Liver (tissue), 8 donors: ENCODE measurements at regions not wholly inside any gene's neighbourhood (a gene's known extent, or its start where the extent isn't known, plus 50 kb on each side); places are given as distances from the start of the nearest gene placed in this dataset.

ENCODE experiments used
- DNase-seq: peaks from one replicate; pipeline ENCODE4 v3.0.0-alpha.2; 2017; ENCODE audit warnings: low spot score
- H3K27ac ChIP-seq, 2 donors: one replicate each; pipeline ENCODE4 v1.7.0; 2013; ENCODE audit warnings: inconsistent platforms in 2 of 2, low read length in 2 of 2, control low read depth in 1 of 2, low read depth in 1 of 2, mild to moderate bottlenecking in 1 of 2
- H3K27me3 ChIP-seq, 4 donors: one replicate each; pipeline versions ENCODE4 v1.6.1 to v1.7.0; 2013; ENCODE audit warnings: low read length in 3 of 4, inconsistent platforms in 1 of 4, mild to moderate bottlenecking in 1 of 4, moderate library complexity in 1 of 4; ENCODE audit not compliant: control insufficient read depth in 4 of 4, insufficient read depth in 4 of 4
- H3K36me3 ChIP-seq, 4 donors: one replicate each; pipeline versions ENCODE4 v1.6.1 to v1.7.0; 2013; ENCODE audit warnings: low read length in 3 of 4, mild to moderate bottlenecking in 3 of 4, low read depth in 1 of 4, moderate library complexity in 1 of 4; ENCODE audit not compliant: control insufficient read depth in 4 of 4, insufficient read depth in 3 of 4
- H3K4me1 ChIP-seq, 4 donors: one replicate each; pipeline versions ENCODE4 v1.6.1 to v1.7.0; 2013; ENCODE audit warnings: low read length in 3 of 4, mild to moderate bottlenecking in 3 of 4, moderate library complexity in 1 of 4; ENCODE audit not compliant: control insufficient read depth in 4 of 4, insufficient read depth in 4 of 4
- H3K4me3 ChIP-seq, 3 donors: one replicate each; pipeline versions ENCODE4 v1.6.1 to v1.7.0; 2013; ENCODE audit warnings: low read length in 3 of 3, control low read depth in 1 of 3, low read depth in 1 of 3, mild to moderate bottlenecking in 1 of 3
- H3K9ac ChIP-seq, 2 donors: one replicate each; pipeline ENCODE4 v1.7.0; 2013; ENCODE audit warnings: low read length in 2 of 2, mild to moderate bottlenecking in 2 of 2, moderate library complexity in 2 of 2, control low read depth in 1 of 2, low read depth in 1 of 2
- H3K9me3 ChIP-seq, 4 donors: one replicate each; pipeline versions ENCODE4 v1.6.1 to v1.7.0; 2013; ENCODE audit warnings: low read length in 3 of 4; ENCODE audit not compliant: control insufficient read depth in 4 of 4
- FOXA1 ChIP-seq: IDR thresholded peaks from 2 replicates; pipeline ENCODE4 v1.6.1; 2016; ENCODE audit warnings: antibody characterized with exemption
- FOXA2 ChIP-seq: IDR thresholded peaks from 2 replicates; pipeline ENCODE4 v1.6.1; 2016; ENCODE audit warnings: antibody characterized with exemption
- GABPA ChIP-seq, 2 donors: IDR thresholded peaks in 1 of 2; conservative IDR thresholded peaks in 1 of 2; 2 replicates each; pipeline ENCODE4 v1.6.1; 2016; ENCODE audit warnings: antibody characterized with exemption in 2 of 2, mild to moderate bottlenecking in 1 of 2, moderate library complexity in 1 of 2
- HNF4A ChIP-seq, 2 donors: conservative IDR thresholded peaks; 2 replicates each; pipeline ENCODE4 v1.6.1; 2016; ENCODE audit warnings: antibody characterized with exemption in 2 of 2, mild to moderate bottlenecking in 2 of 2
- HNF4G ChIP-seq: IDR thresholded peaks from 2 replicates; pipeline ENCODE4 v1.6.1; 2016; ENCODE audit warnings: antibody characterized with exemption
- JUND ChIP-seq, 2 donors: IDR thresholded peaks; 2 replicates each; pipeline ENCODE4 v1.6.1; 2016; ENCODE audit warnings: antibody characterized with exemption in 2 of 2
- NR2F2 ChIP-seq: IDR thresholded peaks from 2 replicates; pipeline ENCODE4 v1.6.1; 2016; ENCODE audit warnings: antibody characterized with exemption
- RXRA ChIP-seq, 2 donors: IDR thresholded peaks; 2 replicates each; pipeline ENCODE4 v1.6.1; 2017 to 2018; ENCODE audit warnings: antibody characterized with exemption in 2 of 2, mild to moderate bottlenecking in 1 of 2
- SP1 ChIP-seq: IDR thresholded peaks from 2 replicates; pipeline ENCODE4 v1.6.1; 2018; ENCODE audit warnings: antibody characterized with exemption, mild to moderate bottlenecking
- TAF1 ChIP-seq: conservative IDR thresholded peaks from 2 replicates; pipeline ENCODE4 v1.6.1; 2016; ENCODE audit warnings: antibody characterized with exemption, mild to moderate bottlenecking
- WGBS: extraction: QIAGEN DNeasy Blood & Tissue Kit; methylation state at CpG from one replicate; pipeline ENCODE4 v1.1.7; 2013; 5-methylcytosine and 5-hydroxymethylcytosine counted together
- TF ChIP-seq, protein P1 (sequence below): IDR thresholded peaks from 2 replicates; pipeline ENCODE4 v1.6.1; 2016; ENCODE audit warnings: antibody characterized with exemption
- TF ChIP-seq, protein P2 (sequence below): fragments of 150-350 bp; IDR thresholded peaks from 2 replicates; pipeline ENCODE4 v1.5.1; 2017; ENCODE audit warnings: improper control_type of control experiment, low read depth, low read length; ENCODE audit not compliant: missing input control
- TF ChIP-seq, protein P3 (sequence below): IDR thresholded peaks from 2 replicates; pipeline ENCODE4 v1.6.1; 2016; ENCODE audit warnings: antibody characterized with exemption, mild to moderate bottlenecking
- TF ChIP-seq, protein P4 (sequence below): IDR thresholded peaks from 2 replicates; pipeline ENCODE4 v1.6.1; 2016; ENCODE audit warnings: antibody characterized with exemption
- TF ChIP-seq, protein P5 (sequence below): IDR thresholded peaks from 2 replicates; pipeline ENCODE4 v1.6.1; 2016; ENCODE audit warnings: antibody characterized with exemption
- donor health status: healthy.
- donor health status: healthy.
- donor health status: healthy.
- donor health status: healthy.
- donor health status: healthy.

DNA sequence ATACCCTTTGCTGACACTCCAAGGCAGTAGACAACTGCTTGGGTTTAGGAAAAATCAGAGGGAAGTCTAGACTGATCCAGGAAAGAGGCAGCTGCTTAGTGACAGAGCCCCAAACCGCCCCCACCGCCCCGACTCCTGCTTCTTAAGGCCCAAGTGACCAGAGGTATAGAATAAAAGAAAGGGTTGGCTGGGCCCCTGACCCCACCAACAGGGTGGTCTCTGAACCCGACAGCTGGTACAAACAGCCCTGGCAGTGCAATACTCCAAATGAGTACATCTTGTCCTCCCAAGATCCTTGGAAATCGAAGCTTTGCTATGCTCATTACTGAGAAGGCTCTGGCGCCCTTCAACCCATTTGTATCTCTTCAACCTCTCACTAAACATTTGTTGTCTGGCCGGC lies 60.6 kb downstream of the PABIR2 start:
- no peak overlapping the region for H3K9ac ChIP-seq
- DNase-seq: no peak
- H3K27me3 ChIP-seq: peaks cover 0 to 3% (median 0%) of the 10 kb centered on the region in 4 donors
- no peaks in the 10 kb centered on the region for H3K36me3 ChIP-seq
- 87% methylated on average over 7 of the region's 7 CpGs for WGBS
- H3K9me3 ChIP-seq: peaks cover 0 to 2% (median 0%) of the 10 kb centered on the region in 4 donors
- H3K4me3 ChIP-seq: no peak overlapping the region
- TF ChIP-seq HNF4A (conservative IDR thresholded peaks at IDR 0.05): no peak
- TF ChIP-seq NR2F2: no peak
- TF ChIP-seq JUND (IDR thresholded peaks at IDR 0.05): no peak
- TF ChIP-seq, protein P1, sequence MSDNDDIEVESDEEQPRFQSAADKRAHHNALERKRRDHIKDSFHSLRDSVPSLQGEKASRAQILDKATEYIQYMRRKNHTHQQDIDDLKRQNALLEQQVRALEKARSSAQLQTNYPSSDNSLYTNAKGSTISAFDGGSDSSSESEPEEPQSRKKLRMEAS: no peak
- no peak for TF ChIP-seq HNF4G
- TF ChIP-seq, protein P2, sequence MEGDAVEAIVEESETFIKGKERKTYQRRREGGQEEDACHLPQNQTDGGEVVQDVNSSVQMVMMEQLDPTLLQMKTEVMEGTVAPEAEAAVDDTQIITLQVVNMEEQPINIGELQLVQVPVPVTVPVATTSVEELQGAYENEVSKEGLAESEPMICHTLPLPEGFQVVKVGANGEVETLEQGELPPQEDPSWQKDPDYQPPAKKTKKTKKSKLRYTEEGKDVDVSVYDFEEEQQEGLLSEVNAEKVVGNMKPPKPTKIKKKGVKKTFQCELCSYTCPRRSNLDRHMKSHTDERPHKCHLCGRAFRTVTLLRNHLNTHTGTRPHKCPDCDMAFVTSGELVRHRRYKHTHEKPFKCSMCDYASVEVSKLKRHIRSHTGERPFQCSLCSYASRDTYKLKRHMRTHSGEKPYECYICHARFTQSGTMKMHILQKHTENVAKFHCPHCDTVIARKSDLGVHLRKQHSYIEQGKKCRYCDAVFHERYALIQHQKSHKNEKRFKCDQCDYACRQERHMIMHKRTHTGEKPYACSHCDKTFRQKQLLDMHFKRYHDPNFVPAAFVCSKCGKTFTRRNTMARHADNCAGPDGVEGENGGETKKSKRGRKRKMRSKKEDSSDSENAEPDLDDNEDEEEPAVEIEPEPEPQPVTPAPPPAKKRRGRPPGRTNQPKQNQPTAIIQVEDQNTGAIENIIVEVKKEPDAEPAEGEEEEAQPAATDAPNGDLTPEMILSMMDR: no peak
- TF ChIP-seq SP1: no peak
- no peak for TF ChIP-seq FOXA2
- TF ChIP-seq TAF1: no peak
- no peak for TF ChIP-seq GABPA (IDR thresholded peaks at IDR 0.05 in 1 of 2, conservative IDR thresholded peaks at IDR 0.05 in 1 of 2)
- TF ChIP-seq, protein P3, sequence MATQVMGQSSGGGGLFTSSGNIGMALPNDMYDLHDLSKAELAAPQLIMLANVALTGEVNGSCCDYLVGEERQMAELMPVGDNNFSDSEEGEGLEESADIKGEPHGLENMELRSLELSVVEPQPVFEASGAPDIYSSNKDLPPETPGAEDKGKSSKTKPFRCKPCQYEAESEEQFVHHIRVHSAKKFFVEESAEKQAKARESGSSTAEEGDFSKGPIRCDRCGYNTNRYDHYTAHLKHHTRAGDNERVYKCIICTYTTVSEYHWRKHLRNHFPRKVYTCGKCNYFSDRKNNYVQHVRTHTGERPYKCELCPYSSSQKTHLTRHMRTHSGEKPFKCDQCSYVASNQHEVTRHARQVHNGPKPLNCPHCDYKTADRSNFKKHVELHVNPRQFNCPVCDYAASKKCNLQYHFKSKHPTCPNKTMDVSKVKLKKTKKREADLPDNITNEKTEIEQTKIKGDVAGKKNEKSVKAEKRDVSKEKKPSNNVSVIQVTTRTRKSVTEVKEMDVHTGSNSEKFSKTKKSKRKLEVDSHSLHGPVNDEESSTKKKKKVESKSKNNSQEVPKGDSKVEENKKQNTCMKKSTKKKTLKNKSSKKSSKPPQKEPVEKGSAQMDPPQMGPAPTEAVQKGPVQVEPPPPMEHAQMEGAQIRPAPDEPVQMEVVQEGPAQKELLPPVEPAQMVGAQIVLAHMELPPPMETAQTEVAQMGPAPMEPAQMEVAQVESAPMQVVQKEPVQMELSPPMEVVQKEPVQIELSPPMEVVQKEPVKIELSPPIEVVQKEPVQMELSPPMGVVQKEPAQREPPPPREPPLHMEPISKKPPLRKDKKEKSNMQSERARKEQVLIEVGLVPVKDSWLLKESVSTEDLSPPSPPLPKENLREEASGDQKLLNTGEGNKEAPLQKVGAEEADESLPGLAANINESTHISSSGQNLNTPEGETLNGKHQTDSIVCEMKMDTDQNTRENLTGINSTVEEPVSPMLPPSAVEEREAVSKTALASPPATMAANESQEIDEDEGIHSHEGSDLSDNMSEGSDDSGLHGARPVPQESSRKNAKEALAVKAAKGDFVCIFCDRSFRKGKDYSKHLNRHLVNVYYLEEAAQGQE: no peak
- H3K27ac ChIP-seq: no peak overlapping the region
- no peaks in the 10 kb centered on the region for H3K4me1 ChIP-seq

DNA sequence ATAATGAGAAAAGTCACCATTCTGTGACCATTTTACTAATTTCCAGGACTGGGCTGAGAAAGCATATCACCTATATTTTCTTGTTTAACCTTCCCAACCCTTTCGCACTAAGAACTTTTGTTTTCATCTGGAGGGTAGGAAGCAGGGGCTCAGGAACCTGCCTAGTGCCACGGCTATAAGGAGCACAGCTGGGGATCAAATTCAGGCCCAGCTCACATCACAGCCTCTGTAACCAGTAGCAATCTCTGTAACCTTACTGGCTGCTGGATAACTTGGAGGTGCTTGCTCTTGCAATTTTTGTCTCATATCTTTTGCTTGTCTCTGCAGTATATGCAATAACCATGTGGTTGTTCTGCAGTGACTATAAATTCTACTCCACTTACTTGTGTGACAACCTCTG lies 62.0 kb downstream of the PABIR2 start:
- Histone ChIP-seq H3K9me3 (no peaks in the 10 kb centered on the region), H3K36me3 (no peaks in the 10 kb centered on the region), H3K4me3 (no peak overlapping the region), H3K27ac (no peak overlapping the region), H3K9ac (no peak overlapping the region), H3K4me1 (no peaks in the 10 kb centered on the region), H3K27me3 (peaks cover 0 to 3% (median 0%) of the 10 kb centered on the region in 4 donors)
- TF ChIP-seq FOXA1 (no peak), FOXA2 (no peak), HNF4A (conservative IDR thresholded peaks at IDR 0.05) (no peak), RXRA (IDR thresholded peaks at IDR 0.05) (no peak), JUND (IDR thresholded peaks at IDR 0.05) (no peak)
- TF ChIP-seq, protein P4, sequence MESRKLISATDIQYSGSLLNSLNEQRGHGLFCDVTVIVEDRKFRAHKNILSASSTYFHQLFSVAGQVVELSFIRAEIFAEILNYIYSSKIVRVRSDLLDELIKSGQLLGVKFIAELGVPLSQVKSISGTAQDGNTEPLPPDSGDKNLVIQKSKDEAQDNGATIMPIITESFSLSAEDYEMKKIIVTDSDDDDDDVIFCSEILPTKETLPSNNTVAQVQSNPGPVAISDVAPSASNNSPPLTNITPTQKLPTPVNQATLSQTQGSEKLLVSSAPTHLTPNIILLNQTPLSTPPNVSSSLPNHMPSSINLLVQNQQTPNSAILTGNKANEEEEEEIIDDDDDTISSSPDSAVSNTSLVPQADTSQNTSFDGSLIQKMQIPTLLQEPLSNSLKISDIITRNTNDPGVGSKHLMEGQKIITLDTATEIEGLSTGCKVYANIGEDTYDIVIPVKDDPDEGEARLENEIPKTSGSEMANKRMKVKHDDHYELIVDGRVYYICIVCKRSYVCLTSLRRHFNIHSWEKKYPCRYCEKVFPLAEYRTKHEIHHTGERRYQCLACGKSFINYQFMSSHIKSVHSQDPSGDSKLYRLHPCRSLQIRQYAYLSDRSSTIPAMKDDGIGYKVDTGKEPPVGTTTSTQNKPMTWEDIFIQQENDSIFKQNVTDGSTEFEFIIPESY: no peak
- TF ChIP-seq, protein P5, sequence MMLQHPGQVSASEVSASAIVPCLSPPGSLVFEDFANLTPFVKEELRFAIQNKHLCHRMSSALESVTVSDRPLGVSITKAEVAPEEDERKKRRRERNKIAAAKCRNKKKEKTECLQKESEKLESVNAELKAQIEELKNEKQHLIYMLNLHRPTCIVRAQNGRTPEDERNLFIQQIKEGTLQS: no peak
- TF ChIP-seq, protein P3: no peak
- 93% methylated on average over 2 of the region's 2 CpGs for WGBS
- no peak for DNase-seq
